HG02840 (cell line): ENCODE measurements at regions not wholly inside any gene's neighbourhood (a gene's known extent, or its start where the extent isn't known, plus 50 kb on each side); places are given as distances from the start of the nearest gene placed in this dataset.
A peak's percentile ranks its signal among the peaks of the same experiment; 100 is the strongest.

ENCODE experiments used
- ATAC-seq: cut with Tn5 transposase; IDR thresholded peaks from one replicate; pipeline ENCODE4 v1.9.1; 2021; ENCODE audit warnings: mild to moderate bottlenecking, moderate library complexity, moderate number of reproducible peaks; ENCODE audit not compliant: unreplicated experiment, low FRiP score

GRCh38 chr4:111632641-111633151, 512.6 kb upstream of the FAM241A start:
- no peak for ATAC-seq

GRCh38 chr4:111633663-111634266, 511.5 kb upstream of the FAM241A start:
- ATAC-seq: no peak

- no peak for ATAC-seq
Observed at GRCh38 chr4:111635646-111636045, 509.6 kb upstream of the FAM241A start.

GRCh38 chr4:111636961-111637585, 508.2 kb upstream of the FAM241A start:
- no peak for ATAC-seq

- ATAC-seq: no peak
Observed at GRCh38 chr4:111639120-111639690, 506.0 kb upstream of the FAM241A start.

GRCh38 chr4:111639876-111640275, 505.4 kb upstream of the FAM241A start:
- no peak for ATAC-seq

GRCh38 chr4:111641813-111642579, 503.3 kb upstream of the FAM241A start:
- ATAC-seq: peak; percentile 93

- no peak for ATAC-seq
Observed at GRCh38 chr4:111648056-111648455, 497.2 kb upstream of the FAM241A start.

GRCh38 chr4:111649308-111649707, 495.9 kb upstream of the FAM241A start:
- ATAC-seq: peak; percentile 60

GRCh38 chr4:111650146-111650545, 495.1 kb upstream of the FAM241A start:
- ATAC-seq: no peak

- no peak for ATAC-seq
Observed at GRCh38 chr4:111650674-111651086, 494.6 kb upstream of the FAM241A start.

GRCh38 chr4:111652236-111652635, 493.0 kb upstream of the FAM241A start:
- no peak for ATAC-seq

- no peak for ATAC-seq
Observed at GRCh38 chr4:111652986-111653385, 492.3 kb upstream of the FAM241A start.

GRCh38 chr4:111662496-111662895, 482.8 kb upstream of the FAM241A start:
- no peak for ATAC-seq

- no peak for ATAC-seq
Observed at GRCh38 chr4:111664308-111664945, 480.8 kb upstream of the FAM241A start.

- no peak for ATAC-seq
Observed at GRCh38 chr4:111666826-111667360, 478.4 kb upstream of the FAM241A start.

GRCh38 chr4:111671756-111672155, 473.5 kb upstream of the FAM241A start:
- no peak for ATAC-seq

GRCh38 chr4:111675746-111676145, 469.5 kb upstream of the FAM241A start:
- ATAC-seq: no peak

GRCh38 chr4:111676533-111676932, 468.7 kb upstream of the FAM241A start:
- no peak for ATAC-seq

- no peak for ATAC-seq
Observed at GRCh38 chr4:111678479-111678878, 466.8 kb upstream of the FAM241A start.
